H1 (cell line): ENCODE measurements at regions not wholly inside any gene's neighbourhood (a gene's known extent, or its start where the extent isn't known, plus 50 kb on each side); places are given as distances from the start of the nearest gene placed in this dataset.

Experiments used
- CTCF ChIA-PET: fragments of 300-600 bp; sonication (Branson Sonifier 250); formaldehyde crosslinking; loops from one replicate; lab custom pipeline; 2021; ENCODE audit not compliant: partially characterized antibody; lab: Charles Lee
- POLR2A ChIA-PET: fragments of 300-600 bp; sonication (Branson Sonifier 250); formaldehyde crosslinking; loops from one replicate; lab custom pipeline; 2021; ENCODE audit warnings: inconsistent platforms; ENCODE audit not compliant: partially characterized antibody; lab: Charles Lee
- DNase-seq, 2 experiments: peaks; one replicate each; pipeline versions ENCODE4 v3.0.0 to v3.0.0-alpha.2; 2010 to 2022; ENCODE audit warnings: low spot score in 2 of 2, low read depth in 1 of 2, mixed read lengths in 1 of 2
- FAIRE-seq: peaks from 2 replicates; lab custom pipeline; 2011; peaks lifted over from hg19 to GRCh38; lab: Jason Lieb, UNC
- H2AFZ ChIP-seq: 2 replicates; pipeline ENCODE4 v1.8.1; 2012; ENCODE audit warnings: low read length, inconsistent platforms
- H2AK5ac ChIP-seq: 2 replicates; pipeline ENCODE4 v1.6.1; 2013; ENCODE audit warnings: low read depth, low read length
- H2BK120ac ChIP-seq: replicated peaks from 2 replicates; pipeline ENCODE3; 2013; ENCODE audit warnings: low read depth, low read length, inconsistent platforms
- H2BK12ac ChIP-seq: 2 replicates; pipeline ENCODE4 v1.6.1; 2013; ENCODE audit warnings: low read depth, low read length
- H2BK15ac ChIP-seq: 2 replicates; pipeline ENCODE4 v1.6.1; 2013; ENCODE audit warnings: low read length
- H2BK20ac ChIP-seq: 2 replicates; pipeline ENCODE4 v1.6.1; 2013; ENCODE audit warnings: low read length
- H2BK5ac ChIP-seq: 2 replicates; pipeline ENCODE4 v1.6.1; 2013; ENCODE audit warnings: low read depth, low read length
- H3K14ac ChIP-seq: 2 replicates; pipeline ENCODE4 v1.6.1; 2013; ENCODE audit warnings: inconsistent platforms; ENCODE audit not compliant: insufficient read length
- H3K18ac ChIP-seq: 2 replicates; pipeline ENCODE4 v1.6.1; 2013; ENCODE audit warnings: low read length; ENCODE audit errors: extremely low read depth
- H3K23ac ChIP-seq: 2 replicates; pipeline ENCODE4 v1.6.1; 2013; ENCODE audit warnings: inconsistent platforms; ENCODE audit not compliant: insufficient read length
- H3K23me2 ChIP-seq: 2 replicates; pipeline ENCODE4 v1.6.1; 2013; ENCODE audit warnings: low read depth, low read length
- H3K27ac ChIP-seq: 2 replicates; pipeline ENCODE4 v1.6.1; 2011; ENCODE audit warnings: low read depth, low read length, inconsistent platforms
- H3K27me3 ChIP-seq, 4 experiments: replicated peaks in 1 of 4; 1 replicate in 1 of 4; 2 replicates in 3 of 4; pipeline versions ENCODE4 v1.6.1 to v1.8.1; 2011 to 2013; ENCODE audit warnings: low read length in 3 of 4, mild to moderate bottlenecking in 3 of 4, inconsistent platforms in 2 of 4, mixed read lengths in 2 of 4, moderate library complexity in 1 of 4; ENCODE audit not compliant: control insufficient read depth in 3 of 4, insufficient read depth in 3 of 4; ENCODE audit errors: extremely low read depth in 1 of 4
- H3K36me3 ChIP-seq, 4 experiments: 2 replicates each; pipeline versions ENCODE4 v1.6.1 to v1.8.1; 2011 to 2013; ENCODE audit warnings: mild to moderate bottlenecking in 4 of 4, low read length in 3 of 4, moderate library complexity in 2 of 4, control low read depth in 1 of 4, inconsistent platforms in 1 of 4; ENCODE audit not compliant: insufficient read depth in 4 of 4, control insufficient read depth in 2 of 4
- H3K4ac ChIP-seq: replicated peaks from 2 replicates; pipeline ENCODE3; 2013; ENCODE audit warnings: low read length, low read depth, mixed read lengths, inconsistent platforms; ENCODE audit not compliant: insufficient read length
- H3K4me1 ChIP-seq, 4 experiments: replicated peaks in 1 of 4; 1 replicate in 1 of 4; 2 replicates in 3 of 4; pipeline versions ENCODE4 v1.6.1 to v1.8.1; 2011 to 2013; ENCODE audit warnings: low read length in 3 of 4, inconsistent platforms in 2 of 4, mixed read lengths in 1 of 4; ENCODE audit not compliant: insufficient read depth in 4 of 4, control insufficient read depth in 3 of 4
- H3K4me2 ChIP-seq, 2 experiments: 2 replicates each; pipeline versions ENCODE4 v1.6.1 to v1.8.1; 2011 to 2013; ENCODE audit warnings: low read depth in 2 of 2, low read length in 2 of 2, control low read depth in 1 of 2, inconsistent platforms in 1 of 2, mild to moderate bottlenecking in 1 of 2; ENCODE audit not compliant: insufficient read depth in 1 of 2
- H3K4me3 ChIP-seq, 4 experiments: fragments of 200-600, 300-600 bp in 1 of 4; sonication (generic), shearing (Covaris generic), sonication (Bioruptor Twin) in 1 of 4; 2 replicates each; pipeline versions ENCODE4 v1.5.1 to v1.8.1; 2011 to 2016; ENCODE audit warnings: low read length in 4 of 4, low read depth in 3 of 4, control low read depth in 2 of 4, inconsistent platforms in 2 of 4, mild to moderate bottlenecking in 2 of 4, mixed read lengths in 1 of 4, moderate library complexity in 1 of 4; ENCODE audit not compliant: insufficient read depth in 2 of 4; ENCODE audit errors: extremely low read depth in 1 of 4
- H3K56ac ChIP-seq: replicated peaks from 2 replicates; pipeline ENCODE3; 2013; ENCODE audit warnings: low read depth, mild to moderate bottlenecking, mixed read lengths, low read length, inconsistent platforms; ENCODE audit not compliant: insufficient read length
- H3K79me1 ChIP-seq: 2 replicates; pipeline ENCODE4 v1.6.1; 2013; ENCODE audit warnings: low read depth, low read length, control low read depth
- H3K79me2 ChIP-seq, 2 experiments: 2 replicates each; pipeline versions ENCODE4 v1.6.1 to v1.8.1; 2012 to 2013; ENCODE audit warnings: low read length in 2 of 2, mild to moderate bottlenecking in 2 of 2, inconsistent platforms in 1 of 2; ENCODE audit not compliant: insufficient read depth in 2 of 2, control insufficient read depth in 1 of 2
- H3K9ac ChIP-seq, 4 experiments: replicated peaks in 1 of 4; 1 replicate in 1 of 4; 2 replicates in 3 of 4; pipeline versions ENCODE4 v1.6.1 to v1.8.1; 2011 to 2013; ENCODE audit warnings: low read depth in 3 of 4, low read length in 3 of 4, control low read depth in 2 of 4, mild to moderate bottlenecking in 2 of 4, moderate library complexity in 2 of 4, inconsistent platforms in 1 of 4; ENCODE audit errors: extremely low read depth in 1 of 4
- H3K9me3 ChIP-seq, 2 experiments: 2 replicates each; pipeline versions ENCODE4 v1.6.1 to v1.8.1; 2012 to 2013; ENCODE audit warnings: mild to moderate bottlenecking in 2 of 2, moderate library complexity in 2 of 2, control low read depth in 1 of 2, inconsistent platforms in 1 of 2, low read depth in 1 of 2, low read length in 1 of 2, mixed read lengths in 1 of 2; ENCODE audit not compliant: insufficient read depth in 2 of 2
- H4K20me1 ChIP-seq, 2 experiments: replicated peaks in 1 of 2; 2 replicates each; pipeline versions ENCODE3 to v1.8.1; 2011 to 2013; ENCODE audit warnings: inconsistent platforms in 2 of 2, low read length in 2 of 2, mild to moderate bottlenecking in 1 of 2; ENCODE audit not compliant: insufficient read depth in 2 of 2, control insufficient read depth in 1 of 2
- H4K5ac ChIP-seq: 2 replicates; pipeline ENCODE4 v1.6.1; 2013; ENCODE audit warnings: low read length, low read depth, mixed read lengths, inconsistent platforms; ENCODE audit not compliant: insufficient read length
- H4K8ac ChIP-seq: 2 replicates; pipeline ENCODE4 v1.8.0; 2013; ENCODE audit warnings: mild to moderate bottlenecking, moderate library complexity, low read length, inconsistent platforms; ENCODE audit not compliant: insufficient read depth; ENCODE audit errors: extremely low read depth
- H4K91ac ChIP-seq: replicated peaks from 2 replicates; pipeline ENCODE3; 2013; ENCODE audit warnings: low read length, mixed read lengths, inconsistent platforms; ENCODE audit not compliant: insufficient read length
- CHD1 ChIP-seq: IDR thresholded peaks from 2 replicates; pipeline ENCODE4 v1.6.1; 2012; ENCODE audit warnings: low read depth, low read length, improper control_type of control experiment
- CREB1 ChIP-seq: IDR thresholded peaks from 2 replicates; pipeline ENCODE4 v1.6.1; 2012; ENCODE audit warnings: inconsistent platforms
- WGBS, 2 experiments: shearing (Covaris generic) in 1 of 2; methylation state at CpG; one replicate each; pipeline versions ENCODE4 v1.1.6 to v1.1.7; 2013 to 2015; ENCODE audit warnings: low lambda C conversion rate in 2 of 2, mixed read lengths in 2 of 2, inconsistent platforms in 1 of 2, low coverage in 1 of 2, missing lambda C conversion rate in 1 of 2; ENCODE audit not compliant: insufficient replicate concordance in 2 of 2, insufficient coverage in 1 of 2, insufficient read length in 1 of 2; ENCODE audit errors: extremely low coverage in 1 of 2, missing lambda C conversion rate in 1 of 2; 5-methylcytosine and 5-hydroxymethylcytosine counted together

- Histone ChIP-seq H2BK20ac (no peak overlapping the region), H4K20me1 (no peaks in the 10 kb centered on the region), H4K91ac (no peak overlapping the region), H3K4me1 (no peaks in the 10 kb centered on the region), H3K36me3 (no peaks in the 10 kb centered on the region), H2AK5ac (no peak overlapping the region), H2BK15ac (no peak overlapping the region), H3K56ac (no peak overlapping the region), H3K23me2 (no peaks in the 10 kb centered on the region), H3K4ac (no peak overlapping the region), H3K14ac (no peak overlapping the region), H3K27ac (no peak overlapping the region), H3K9me3 (no peaks in the 10 kb centered on the region), H3K27me3 (no peaks in the 10 kb centered on the region), H2AFZ (no peak overlapping the region), H3K23ac (no peak overlapping the region), H3K4me2 (no peak overlapping the region), H3K79me1 (no peaks in the 10 kb centered on the region), H3K4me3 (no peak overlapping the region), H2BK120ac (no peak overlapping the region), H4K8ac (no peak overlapping the region), H3K9ac (no peak overlapping the region), H3K79me2 (no peaks in the 10 kb centered on the region), H2BK12ac (no peak overlapping the region), H2BK5ac (no peak overlapping the region), H4K5ac (no peak overlapping the region), H3K18ac (no peak overlapping the region)
- POLR2A ChIA-PET: no interaction called here
- WGBS, 2 experiments: 91% methylated on average over 1 of the region's 1 CpG; no CpG with 5 or more reads in 1 of the 2 experiments
- CTCF ChIA-PET: interaction anchor here (1.0 to 1.2 kb wide), 2 partner anchors 28 to 32 kb away, joined by 3 to 4 read pairs; no protein-coding TSS in a partner anchor
- TF ChIP-seq CHD1 (no peak), CREB1 (no peak)
- DNase-seq (no peak), FAIRE-seq (no peak)
These were observed 290.9 kb downstream of the LRIG3 start for GRCh38 chr12:58629376-58629775.
